ENCODE measurements at regions not wholly inside any gene's neighbourhood (a gene's known extent, or its start where the extent isn't known, plus 50 kb on each side); places are given as distances from the start of the nearest gene placed in this dataset.
A peak's percentile ranks its signal among the peaks of the same experiment; 100 is the strongest.
"Not testable (repeated sequence)": the region's sequence is repeated elsewhere in the genome, so short reads cannot be mapped to it uniquely, and the experiment has no call there.

- DNase-seq, result not testable (repeated sequence)
These were observed 94.3 kb upstream of the HMX1 start for GRCh38 chr4:8965896-8966295.

GRCh38 chr4:8964201-8964788 is 92.7 kb upstream of the HMX1 start:
- DNase-seq, result not testable (repeated sequence)

GRCh38 chr4:8963533-8963932 is 91.9 kb upstream of the HMX1 start:
- not testable (repeated sequence) for DNase-seq

- DNase-seq, result peak; percentile 15
These were observed 89.7 kb upstream of the HMX1 start for GRCh38 chr4:8961343-8961742.

- not testable (repeated sequence) for DNase-seq
These were observed 87.8 kb upstream of the HMX1 start for GRCh38 chr4:8959471-8959870.

GRCh38 chr4:8954001-8954400 is 82.4 kb upstream of the HMX1 start:
- DNase-seq, result not testable (repeated sequence)

GRCh38 chr4:8952791-8953190 is 81.2 kb upstream of the HMX1 start:
- DNase-seq, result not testable (repeated sequence)

GRCh38 chr4:8952109-8952508 is 80.5 kb upstream of the HMX1 start:
- not testable (repeated sequence) for DNase-seq

- not testable (repeated sequence) for DNase-seq
These were observed 73.9 kb upstream of the HMX1 start for GRCh38 chr4:8945506-8945905.

GRCh38 chr4:8943367-8943766 is 71.7 kb upstream of the HMX1 start:
- DNase-seq, result not testable (repeated sequence)

- not testable (repeated sequence) for DNase-seq
These were observed 70.4 kb upstream of the HMX1 start for GRCh38 chr4:8942088-8942487.

- not testable (repeated sequence) for DNase-seq
These were observed 69.8 kb upstream of the HMX1 start for GRCh38 chr4:8941492-8941805.

- no peak for DNase-seq
These were observed 69.3 kb upstream of the HMX1 start for GRCh38 chr4:8940792-8941491.

- no peak for DNase-seq
These were observed 68.5 kb upstream of the HMX1 start for GRCh38 chr4:8939840-8940742.

- no peak for DNase-seq
These were observed 67.7 kb upstream of the HMX1 start for GRCh38 chr4:8939160-8939839.

- DNase-seq, result no peak
These were observed 67.0 kb upstream of the HMX1 start for GRCh38 chr4:8938623-8939022.

- DNase-seq, result no peak
These were observed 66.5 kb upstream of the HMX1 start for GRCh38 chr4:8938137-8938536.

GRCh38 chr4:8932884-8933283 is 61.2 kb upstream of the HMX1 start:
- no peak for DNase-seq

- DNase-seq, result no peak
These were observed 56.4 kb upstream of the HMX1 start for GRCh38 chr4:8928074-8928473.

- DNase-seq, result no peak
These were observed 50.8 kb upstream of the HMX1 start for GRCh38 chr4:8922481-8922880.

- DNase-seq, result no peak
These were observed 49.8 kb upstream of the HMX1 start for GRCh38 chr4:8921465-8921864.

Measured in CD4-positive, alpha-beta T cell treated with Interleukin-17A for 1 hour (primary cell).